H1 (cell line): ENCODE measurements at regions not wholly inside any gene's neighbourhood (a gene's known extent, or its start where the extent isn't known, plus 50 kb on each side); places are given as distances from the start of the nearest gene placed in this dataset.

Experiments
- CTCF ChIA-PET: fragments of 300-600 bp; sonication (Branson Sonifier 250); formaldehyde crosslinking; loops from one replicate; lab custom pipeline; 2021; ENCODE audit not compliant: partially characterized antibody; lab: Charles Lee
- POLR2A ChIA-PET: fragments of 300-600 bp; sonication (Branson Sonifier 250); formaldehyde crosslinking; loops from one replicate; lab custom pipeline; 2021; ENCODE audit warnings: inconsistent platforms; ENCODE audit not compliant: partially characterized antibody; lab: Charles Lee
- DNase-seq, 2 experiments: peaks; one replicate each; pipeline versions ENCODE4 v3.0.0 to v3.0.0-alpha.2; 2010 to 2022; ENCODE audit warnings: low spot score in 2 of 2, low read depth in 1 of 2, mixed read lengths in 1 of 2
- FAIRE-seq: peaks from 2 replicates; lab custom pipeline; 2011; peaks lifted over from hg19 to GRCh38; lab: Jason Lieb, UNC
- H2AFZ ChIP-seq: 2 replicates; pipeline ENCODE4 v1.8.1; 2012; ENCODE audit warnings: low read length, inconsistent platforms
- H2AK5ac ChIP-seq: 2 replicates; pipeline ENCODE4 v1.6.1; 2013; ENCODE audit warnings: low read depth, low read length
- H2BK120ac ChIP-seq: replicated peaks from 2 replicates; pipeline ENCODE3; 2013; ENCODE audit warnings: low read depth, low read length, inconsistent platforms
- H2BK12ac ChIP-seq: 2 replicates; pipeline ENCODE4 v1.6.1; 2013; ENCODE audit warnings: low read depth, low read length
- H2BK15ac ChIP-seq: 2 replicates; pipeline ENCODE4 v1.6.1; 2013; ENCODE audit warnings: low read length
- H2BK20ac ChIP-seq: 2 replicates; pipeline ENCODE4 v1.6.1; 2013; ENCODE audit warnings: low read length
- H2BK5ac ChIP-seq: 2 replicates; pipeline ENCODE4 v1.6.1; 2013; ENCODE audit warnings: low read depth, low read length
- H3K14ac ChIP-seq: 2 replicates; pipeline ENCODE4 v1.6.1; 2013; ENCODE audit warnings: inconsistent platforms; ENCODE audit not compliant: insufficient read length
- H3K18ac ChIP-seq: 2 replicates; pipeline ENCODE4 v1.6.1; 2013; ENCODE audit warnings: low read length; ENCODE audit errors: extremely low read depth
- H3K23ac ChIP-seq: 2 replicates; pipeline ENCODE4 v1.6.1; 2013; ENCODE audit warnings: inconsistent platforms; ENCODE audit not compliant: insufficient read length
- H3K23me2 ChIP-seq: 2 replicates; pipeline ENCODE4 v1.6.1; 2013; ENCODE audit warnings: low read depth, low read length
- H3K27ac ChIP-seq: 2 replicates; pipeline ENCODE4 v1.6.1; 2011; ENCODE audit warnings: low read depth, low read length, inconsistent platforms
- H3K27me3 ChIP-seq, 4 experiments: replicated peaks in 1 of 4; 1 replicate in 1 of 4; 2 replicates in 3 of 4; pipeline versions ENCODE4 v1.6.1 to v1.8.1; 2011 to 2013; ENCODE audit warnings: low read length in 3 of 4, mild to moderate bottlenecking in 3 of 4, inconsistent platforms in 2 of 4, mixed read lengths in 2 of 4, moderate library complexity in 1 of 4; ENCODE audit not compliant: control insufficient read depth in 3 of 4, insufficient read depth in 3 of 4; ENCODE audit errors: extremely low read depth in 1 of 4
- H3K36me3 ChIP-seq, 4 experiments: 2 replicates each; pipeline versions ENCODE4 v1.6.1 to v1.8.1; 2011 to 2013; ENCODE audit warnings: mild to moderate bottlenecking in 4 of 4, low read length in 3 of 4, moderate library complexity in 2 of 4, control low read depth in 1 of 4, inconsistent platforms in 1 of 4; ENCODE audit not compliant: insufficient read depth in 4 of 4, control insufficient read depth in 2 of 4
- H3K4ac ChIP-seq: replicated peaks from 2 replicates; pipeline ENCODE3; 2013; ENCODE audit warnings: low read length, low read depth, mixed read lengths, inconsistent platforms; ENCODE audit not compliant: insufficient read length
- H3K4me1 ChIP-seq, 4 experiments: replicated peaks in 1 of 4; 1 replicate in 1 of 4; 2 replicates in 3 of 4; pipeline versions ENCODE4 v1.6.1 to v1.8.1; 2011 to 2013; ENCODE audit warnings: low read length in 3 of 4, inconsistent platforms in 2 of 4, mixed read lengths in 1 of 4; ENCODE audit not compliant: insufficient read depth in 4 of 4, control insufficient read depth in 3 of 4
- H3K4me2 ChIP-seq, 2 experiments: 2 replicates each; pipeline versions ENCODE4 v1.6.1 to v1.8.1; 2011 to 2013; ENCODE audit warnings: low read depth in 2 of 2, low read length in 2 of 2, control low read depth in 1 of 2, inconsistent platforms in 1 of 2, mild to moderate bottlenecking in 1 of 2; ENCODE audit not compliant: insufficient read depth in 1 of 2
- H3K4me3 ChIP-seq, 4 experiments: fragments of 200-600, 300-600 bp in 1 of 4; sonication (generic), shearing (Covaris generic), sonication (Bioruptor Twin) in 1 of 4; 2 replicates each; pipeline versions ENCODE4 v1.5.1 to v1.8.1; 2011 to 2016; ENCODE audit warnings: low read length in 4 of 4, low read depth in 3 of 4, control low read depth in 2 of 4, inconsistent platforms in 2 of 4, mild to moderate bottlenecking in 2 of 4, mixed read lengths in 1 of 4, moderate library complexity in 1 of 4; ENCODE audit not compliant: insufficient read depth in 2 of 4; ENCODE audit errors: extremely low read depth in 1 of 4
- H3K56ac ChIP-seq: replicated peaks from 2 replicates; pipeline ENCODE3; 2013; ENCODE audit warnings: low read depth, mild to moderate bottlenecking, mixed read lengths, low read length, inconsistent platforms; ENCODE audit not compliant: insufficient read length
- H3K79me1 ChIP-seq: 2 replicates; pipeline ENCODE4 v1.6.1; 2013; ENCODE audit warnings: low read depth, low read length, control low read depth
- H3K79me2 ChIP-seq, 2 experiments: 2 replicates each; pipeline versions ENCODE4 v1.6.1 to v1.8.1; 2012 to 2013; ENCODE audit warnings: low read length in 2 of 2, mild to moderate bottlenecking in 2 of 2, inconsistent platforms in 1 of 2; ENCODE audit not compliant: insufficient read depth in 2 of 2, control insufficient read depth in 1 of 2
- H3K9ac ChIP-seq, 4 experiments: replicated peaks in 1 of 4; 1 replicate in 1 of 4; 2 replicates in 3 of 4; pipeline versions ENCODE4 v1.6.1 to v1.8.1; 2011 to 2013; ENCODE audit warnings: low read depth in 3 of 4, low read length in 3 of 4, control low read depth in 2 of 4, mild to moderate bottlenecking in 2 of 4, moderate library complexity in 2 of 4, inconsistent platforms in 1 of 4; ENCODE audit errors: extremely low read depth in 1 of 4
- H3K9me3 ChIP-seq, 2 experiments: 2 replicates each; pipeline versions ENCODE4 v1.6.1 to v1.8.1; 2012 to 2013; ENCODE audit warnings: mild to moderate bottlenecking in 2 of 2, moderate library complexity in 2 of 2, control low read depth in 1 of 2, inconsistent platforms in 1 of 2, low read depth in 1 of 2, low read length in 1 of 2, mixed read lengths in 1 of 2; ENCODE audit not compliant: insufficient read depth in 2 of 2
- H4K20me1 ChIP-seq, 2 experiments: replicated peaks in 1 of 2; 2 replicates each; pipeline versions ENCODE3 to v1.8.1; 2011 to 2013; ENCODE audit warnings: inconsistent platforms in 2 of 2, low read length in 2 of 2, mild to moderate bottlenecking in 1 of 2; ENCODE audit not compliant: insufficient read depth in 2 of 2, control insufficient read depth in 1 of 2
- H4K5ac ChIP-seq: 2 replicates; pipeline ENCODE4 v1.6.1; 2013; ENCODE audit warnings: low read length, low read depth, mixed read lengths, inconsistent platforms; ENCODE audit not compliant: insufficient read length
- H4K8ac ChIP-seq: 2 replicates; pipeline ENCODE4 v1.8.0; 2013; ENCODE audit warnings: mild to moderate bottlenecking, moderate library complexity, low read length, inconsistent platforms; ENCODE audit not compliant: insufficient read depth; ENCODE audit errors: extremely low read depth
- H4K91ac ChIP-seq: replicated peaks from 2 replicates; pipeline ENCODE3; 2013; ENCODE audit warnings: low read length, mixed read lengths, inconsistent platforms; ENCODE audit not compliant: insufficient read length
- JUND ChIP-seq: IDR thresholded peaks from 2 replicates; pipeline ENCODE4 v1.6.1; 2011; ENCODE audit warnings: mild to moderate bottlenecking, improper control_type of control experiment, low read length
- RNF2 ChIP-seq: fragments of 200-900, 300-1000 bp; sonication (generic); IDR thresholded peaks from 2 replicates; pipeline ENCODE4 v1.7.1; 2016; ENCODE audit warnings: borderline replicate concordance, low read depth, mild to moderate bottlenecking, antibody characterized with exemption, low read length; ENCODE audit not compliant: poor library complexity, severe bottlenecking; ENCODE audit errors: missing control alignments
- TCF12 ChIP-seq: IDR thresholded peaks from 2 replicates; pipeline ENCODE4 v1.6.1; 2011; ENCODE audit warnings: low read depth, mild to moderate bottlenecking, low read length
- WGBS, 2 experiments: shearing (Covaris generic) in 1 of 2; methylation state at CpG; one replicate each; pipeline versions ENCODE4 v1.1.6 to v1.1.7; 2013 to 2015; ENCODE audit warnings: low lambda C conversion rate in 2 of 2, mixed read lengths in 2 of 2, inconsistent platforms in 1 of 2, low coverage in 1 of 2, missing lambda C conversion rate in 1 of 2; ENCODE audit not compliant: insufficient replicate concordance in 2 of 2, insufficient coverage in 1 of 2, insufficient read length in 1 of 2; ENCODE audit errors: extremely low coverage in 1 of 2, missing lambda C conversion rate in 1 of 2; 5-methylcytosine and 5-hydroxymethylcytosine counted together

DNA sequence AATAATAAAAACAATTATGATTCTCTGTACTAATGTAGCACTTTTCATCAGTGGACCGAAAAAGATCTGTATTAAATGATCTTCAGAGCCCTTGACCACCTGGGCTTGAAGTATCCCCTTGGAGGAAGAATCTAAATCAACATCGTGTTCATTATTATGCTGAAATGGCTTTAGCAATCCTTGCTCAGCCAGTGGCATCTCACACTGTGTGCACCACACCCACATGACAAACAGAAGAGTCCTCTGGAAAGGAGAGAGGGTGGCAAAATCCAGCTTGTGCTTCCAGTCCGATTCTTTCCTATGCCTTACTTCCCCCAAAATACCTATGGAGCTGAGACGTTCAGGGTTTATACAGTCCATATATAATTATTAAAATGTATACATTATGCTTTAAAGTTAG lies 318.5 kb upstream of the RUNX1 start:
- H3K79me1 ChIP-seq: no peaks in the 10 kb centered on the region
- no peak overlapping the region for H2BK12ac ChIP-seq
- ChIA-PET POLR2A (no interaction called here), CTCF (interaction anchor here (0.8 kb wide), 1 partner anchor 473 kb away, joined by 4 read pairs; no protein-coding TSS in a partner anchor)
- H4K20me1 ChIP-seq: no peaks in the 10 kb centered on the region
- no peak overlapping the region for H3K23ac ChIP-seq
- H3K27me3 ChIP-seq: no peaks in the 10 kb centered on the region
- H2BK120ac ChIP-seq: no peak overlapping the region
- no peaks in the 10 kb centered on the region for H3K79me2 ChIP-seq
- H3K4me3 ChIP-seq: no peak overlapping the region; a peak in 1 of 8 replicates
- no peak overlapping the region for H2BK15ac ChIP-seq
- 77% methylated on average over 4 of the region's 4 CpGs; no CpG with 5 or more reads in 1 of the 2 experiments for WGBS, 2 experiments
- H2AK5ac ChIP-seq: no peak overlapping the region
- DNase-seq: no peak
- no peak overlapping the region for H3K14ac ChIP-seq
- no peak overlapping the region for H3K18ac ChIP-seq
- H3K36me3 ChIP-seq: no peaks in the 10 kb centered on the region; a peak in 1 of 8 replicates
- H2BK5ac ChIP-seq: no peak overlapping the region
- TF ChIP-seq TCF12: no peak
- TF ChIP-seq JUND: no peak
- TF ChIP-seq RNF2: no peak
- TF ChIP-seq, all 59 proteins: peak for 0
- Histone ChIP-seq H4K8ac (no peak overlapping the region), H3K23me2 (no peaks in the 10 kb centered on the region), H3K4me2 (peak overlapping the region; percentile 20 to 45; a peak in 1 of 4 replicates), H3K4ac (no peak overlapping the region), H2BK20ac (no peak overlapping the region), H4K5ac (no peak overlapping the region), H3K56ac (no peak overlapping the region), H2AFZ (no peak overlapping the region), H3K4me1 (peaks cover 0 to 7% (median 2%) of the 10 kb centered on the region in 4 experiments; a peak in 2 of 7 replicates), H3K9me3 (no peaks in the 10 kb centered on the region), H3K9ac (no peak overlapping the region), H3K27ac (no peak overlapping the region), H4K91ac (no peak overlapping the region)
- no peak for FAIRE-seq
